ENCODE measurements at regions not wholly inside any gene's neighbourhood (a gene's known extent, or its start where the extent isn't known, plus 50 kb on each side); places are given as distances from the start of the nearest gene placed in this dataset.

- H2BK15ac ChIP-seq (ENCODE audit: low read depth, poor library complexity, severe bottlenecking): no peak overlapping the region
- H2BK5ac ChIP-seq (ENCODE audit: low read depth, low read length, poor library complexity, severe bottlenecking): no peak overlapping the region
- H4K8ac ChIP-seq (ENCODE audit: low read length): no peak overlapping the region
- no peaks in the 10 kb centered on the region for H3K79me1 ChIP-seq (replicated peaks; ENCODE audit: low read length, poor library complexity, severe bottlenecking)
- H4K91ac ChIP-seq (ENCODE audit: low read length): no peak overlapping the region
- 96% methylated on average over 1 of the region's 3 CpGs for WGBS
- no peak for DNase-seq
- H3K9me3 ChIP-seq (ENCODE audit: control insufficient read depth, low read length): no peaks in the 10 kb centered on the region
- H3K4me1 ChIP-seq (ENCODE audit: control insufficient read depth, insufficient read depth, low read depth, low read length): peaks cover 12% of the 10 kb centered on the region
- no peak overlapping the region for H3K4me3 ChIP-seq (ENCODE audit: insufficient read depth in 1 of 2, low read depth in 1 of 2, low read length in 2 of 2)
- H3K27ac ChIP-seq (ENCODE audit: low read length, poor library complexity, severe bottlenecking): no peak overlapping the region
- no peak overlapping the region for H2BK120ac ChIP-seq (ENCODE audit: low read depth, low read length)
- no peak overlapping the region for H3K4me2 ChIP-seq (ENCODE audit: low read length, poor library complexity, severe bottlenecking)
- H3K14ac ChIP-seq (ENCODE audit: low read length in 2 of 2): no peak overlapping the region
- H3K36me3 ChIP-seq (ENCODE audit: control insufficient read depth in 1 of 2, insufficient read depth in 2 of 2, low read depth in 1 of 2, low read length in 2 of 2): no peaks in the 10 kb centered on the region
- no peak overlapping the region for H3K23ac ChIP-seq (ENCODE audit: low read length in 2 of 2)
- H3K18ac ChIP-seq (ENCODE audit: low read depth in 1 of 2, low read length in 2 of 2): no peak overlapping the region
- H3K9ac ChIP-seq (ENCODE audit: low read length): no peak overlapping the region
- no peak overlapping the region for H2AFZ ChIP-seq (ENCODE audit: low read depth, low read length)
- no peaks in the 10 kb centered on the region for H3K27me3 ChIP-seq (ENCODE audit: control insufficient read depth in 1 of 2, insufficient read depth in 1 of 2, low read length in 2 of 2)
- H2BK12ac ChIP-seq (ENCODE audit: low read length in 2 of 2): no peak overlapping the region
- H2AK5ac ChIP-seq (ENCODE audit: low read length, severe bottlenecking): no peak overlapping the region
- H3K4ac ChIP-seq (ENCODE audit: low read depth in 1 of 2, low read length in 2 of 2): no peak overlapping the region
These were observed 1152.2 kb upstream of the CDH6 start for GRCh38 chr5:30041291-30041690.

DNA sequence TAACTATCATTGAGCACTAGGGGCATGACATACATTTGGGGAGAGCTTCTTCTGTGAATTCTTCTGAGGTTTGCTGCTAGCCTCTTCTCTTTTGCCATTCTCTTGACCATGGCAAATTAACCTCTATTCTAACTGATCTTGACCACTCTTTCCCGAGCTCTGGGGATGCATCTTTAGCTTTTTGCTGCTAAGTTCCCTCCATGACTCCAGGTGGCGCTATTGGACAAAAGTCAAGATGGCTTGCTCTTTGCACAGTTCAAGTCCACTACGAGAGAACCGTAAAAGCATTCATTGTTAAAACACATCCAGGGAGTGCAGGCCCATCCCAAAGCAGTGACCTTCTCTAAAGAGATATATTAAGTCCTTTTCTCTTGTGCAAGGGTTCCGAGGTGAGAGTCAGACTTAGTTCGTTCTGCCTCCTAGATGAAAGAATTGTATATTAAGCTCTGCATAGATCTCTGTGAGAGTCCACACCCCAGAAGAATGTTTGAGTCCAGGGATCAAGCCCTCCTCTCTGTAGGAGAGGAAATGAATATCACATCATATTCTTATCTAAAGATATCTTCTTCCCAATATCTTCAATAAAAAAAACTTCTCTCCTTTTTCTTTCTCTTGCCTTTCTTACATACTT is 1152.9 kb upstream of the CDH6 start:
- Histone ChIP-seq H3K4ac (ENCODE audit: low read depth in 1 of 2, low read length in 2 of 2) (no peak overlapping the region), H3K4me2 (ENCODE audit: low read length, poor library complexity, severe bottlenecking) (no peak overlapping the region), H2BK15ac (ENCODE audit: low read depth, poor library complexity, severe bottlenecking) (no peak overlapping the region), H4K91ac (ENCODE audit: low read length) (no peak overlapping the region), H3K18ac (ENCODE audit: low read depth in 1 of 2, low read length in 2 of 2) (no peak overlapping the region), H3K79me1 (replicated peaks; ENCODE audit: low read length, poor library complexity, severe bottlenecking) (no peaks in the 10 kb centered on the region), H3K4me3 (ENCODE audit: insufficient read depth in 1 of 2, low read depth in 1 of 2, low read length in 2 of 2) (no peak overlapping the region), H3K27me3 (ENCODE audit: control insufficient read depth in 1 of 2, insufficient read depth in 1 of 2, low read length in 2 of 2) (no peaks in the 10 kb centered on the region), H3K9ac (ENCODE audit: low read length) (no peak overlapping the region), H3K14ac (ENCODE audit: low read length in 2 of 2) (no peak overlapping the region), H2BK120ac (ENCODE audit: low read depth, low read length) (no peak overlapping the region), H3K27ac (ENCODE audit: low read length, poor library complexity, severe bottlenecking) (no peak overlapping the region), H4K8ac (ENCODE audit: low read length) (no peak overlapping the region), H3K23ac (ENCODE audit: low read length in 2 of 2) (no peak overlapping the region), H2BK12ac (ENCODE audit: low read length in 2 of 2) (no peak overlapping the region), H3K4me1 (ENCODE audit: control insufficient read depth, insufficient read depth, low read depth, low read length) (peaks cover 12% of the 10 kb centered on the region), H2AFZ (ENCODE audit: low read depth, low read length) (no peak overlapping the region), H3K36me3 (ENCODE audit: control insufficient read depth in 1 of 2, insufficient read depth in 2 of 2, low read depth in 1 of 2, low read length in 2 of 2) (no peaks in the 10 kb centered on the region), H3K9me3 (ENCODE audit: control insufficient read depth, low read length) (no peaks in the 10 kb centered on the region), H2AK5ac (ENCODE audit: low read length, severe bottlenecking) (no peak overlapping the region), H2BK5ac (ENCODE audit: low read depth, low read length, poor library complexity, severe bottlenecking) (no peak overlapping the region)
- DNase-seq: peak; percentile 61
- 2% methylated on average over 3 of the region's 6 CpGs for WGBS

DNA sequence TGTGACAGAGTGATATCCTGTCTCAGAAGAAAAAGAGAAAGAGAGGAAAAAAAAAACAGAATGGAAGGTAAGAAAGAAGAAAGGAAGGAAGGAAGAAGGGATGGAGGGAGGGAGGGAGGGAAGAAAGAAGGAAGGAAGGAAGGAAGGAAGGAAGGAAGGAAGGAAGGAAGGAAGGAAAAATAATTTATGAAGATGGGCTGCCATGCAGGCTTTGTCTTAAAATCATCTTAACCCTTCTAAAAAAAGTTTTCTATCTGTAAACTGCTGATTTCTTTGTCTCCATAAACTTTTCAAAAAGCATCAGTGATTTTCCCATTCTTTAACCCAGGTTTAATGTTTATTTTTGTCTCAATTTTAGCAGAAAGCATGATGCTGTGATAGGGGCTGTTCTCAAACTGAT is 1154.1 kb upstream of the CDH6 start:
- H3K4me3 ChIP-seq (ENCODE audit: insufficient read depth in 1 of 2, low read depth in 1 of 2, low read length in 2 of 2): no peak overlapping the region
- H3K14ac ChIP-seq (ENCODE audit: low read length in 2 of 2): no peak overlapping the region
- H3K4ac ChIP-seq (ENCODE audit: low read depth in 1 of 2, low read length in 2 of 2): no peak overlapping the region
- no peak overlapping the region for H3K23ac ChIP-seq (ENCODE audit: low read length in 2 of 2)
- H2BK5ac ChIP-seq (ENCODE audit: low read depth, low read length, poor library complexity, severe bottlenecking): no peak overlapping the region
- no peak overlapping the region for H2BK12ac ChIP-seq (ENCODE audit: low read length in 2 of 2)
- no peaks in the 10 kb centered on the region for H3K36me3 ChIP-seq (ENCODE audit: control insufficient read depth in 1 of 2, insufficient read depth in 2 of 2, low read depth in 1 of 2, low read length in 2 of 2)
- H3K27ac ChIP-seq (ENCODE audit: low read length, poor library complexity, severe bottlenecking): no peak overlapping the region
- H4K8ac ChIP-seq (ENCODE audit: low read length): no peak overlapping the region
- H3K9ac ChIP-seq (ENCODE audit: low read length): no peak overlapping the region
- H2BK15ac ChIP-seq (ENCODE audit: low read depth, poor library complexity, severe bottlenecking): no peak overlapping the region
- H3K9me3 ChIP-seq (ENCODE audit: control insufficient read depth, low read length): no peaks in the 10 kb centered on the region
- H3K27me3 ChIP-seq (ENCODE audit: control insufficient read depth in 1 of 2, insufficient read depth in 1 of 2, low read length in 2 of 2): no peaks in the 10 kb centered on the region
- H3K4me2 ChIP-seq (ENCODE audit: low read length, poor library complexity, severe bottlenecking): no peak overlapping the region
- no peaks in the 10 kb centered on the region for H3K79me1 ChIP-seq (replicated peaks; ENCODE audit: low read length, poor library complexity, severe bottlenecking)
- H3K18ac ChIP-seq (ENCODE audit: low read depth in 1 of 2, low read length in 2 of 2): no peak overlapping the region
- no peak overlapping the region for H2AFZ ChIP-seq (ENCODE audit: low read depth, low read length)
- peaks cover 12% of the 10 kb centered on the region for H3K4me1 ChIP-seq (ENCODE audit: control insufficient read depth, insufficient read depth, low read depth, low read length)
- no peak for DNase-seq
- no peak overlapping the region for H2AK5ac ChIP-seq (ENCODE audit: low read length, severe bottlenecking)
- H2BK120ac ChIP-seq (ENCODE audit: low read depth, low read length): no peak overlapping the region
- no peak overlapping the region for H4K91ac ChIP-seq (ENCODE audit: low read length)

DNA sequence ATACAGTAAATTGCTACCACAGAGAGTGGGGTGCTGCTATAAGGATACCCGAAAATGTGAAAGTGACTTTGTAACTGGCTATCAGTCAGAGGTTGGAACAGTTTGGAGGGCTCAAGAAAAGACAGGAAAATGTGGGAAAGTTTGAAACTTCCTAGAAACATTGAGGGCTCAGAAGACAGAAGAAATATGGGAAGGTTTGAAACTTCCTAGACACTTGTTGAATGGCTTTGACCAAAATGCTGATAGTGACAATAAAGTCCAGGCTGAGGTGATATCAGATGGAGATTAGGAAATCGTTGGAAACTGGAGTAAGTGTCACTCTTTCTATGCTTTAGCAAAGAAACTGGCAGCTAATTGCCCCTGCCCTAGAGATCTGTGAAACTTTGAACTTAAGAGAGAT is 1158.6 kb upstream of the CDH6 start:
- Histone ChIP-seq H2BK15ac (ENCODE audit: low read depth, poor library complexity, severe bottlenecking) (no peak overlapping the region), H3K4me1 (ENCODE audit: control insufficient read depth, insufficient read depth, low read depth, low read length) (no peaks in the 10 kb centered on the region), H2BK12ac (ENCODE audit: low read length in 2 of 2) (no peak overlapping the region), H3K27ac (ENCODE audit: low read length, poor library complexity, severe bottlenecking) (no peak overlapping the region), H3K23ac (ENCODE audit: low read length in 2 of 2) (no peak overlapping the region), H3K14ac (ENCODE audit: low read length in 2 of 2) (no peak overlapping the region), H3K9ac (ENCODE audit: low read length) (no peak overlapping the region), H2AFZ (ENCODE audit: low read depth, low read length) (no peak overlapping the region), H3K4me2 (ENCODE audit: low read length, poor library complexity, severe bottlenecking) (no peak overlapping the region), H4K8ac (ENCODE audit: low read length) (no peak overlapping the region), H4K91ac (ENCODE audit: low read length) (no peak overlapping the region), H2BK120ac (ENCODE audit: low read depth, low read length) (no peak overlapping the region), H3K4me3 (ENCODE audit: insufficient read depth in 1 of 2, low read depth in 1 of 2, low read length in 2 of 2) (no peak overlapping the region), H3K27me3 (ENCODE audit: control insufficient read depth in 1 of 2, insufficient read depth in 1 of 2, low read length in 2 of 2) (no peaks in the 10 kb centered on the region), H2AK5ac (ENCODE audit: low read length, severe bottlenecking) (no peak overlapping the region), H3K79me1 (replicated peaks; ENCODE audit: low read length, poor library complexity, severe bottlenecking) (no peaks in the 10 kb centered on the region), H3K36me3 (ENCODE audit: control insufficient read depth in 1 of 2, insufficient read depth in 2 of 2, low read depth in 1 of 2, low read length in 2 of 2) (no peaks in the 10 kb centered on the region), H3K18ac (ENCODE audit: low read depth in 1 of 2, low read length in 2 of 2) (no peak overlapping the region), H3K9me3 (ENCODE audit: control insufficient read depth, low read length) (no peaks in the 10 kb centered on the region), H2BK5ac (ENCODE audit: low read depth, low read length, poor library complexity, severe bottlenecking) (no peak overlapping the region), H3K4ac (ENCODE audit: low read depth in 1 of 2, low read length in 2 of 2) (no peak overlapping the region)
- no peak for DNase-seq
- WGBS: 66% methylated on average over 2 of the region's 2 CpGs
